OCI-LY1 (cell line): ENCODE measurements at regions not wholly inside any gene's neighbourhood (a gene's known extent, or its start where the extent isn't known, plus 50 kb on each side); places are given as distances from the start of the nearest gene placed in this dataset.

ENCODE experiments used
- CTCF ChIP-seq: fragments of 200-600 bp; sonication (generic), shearing (Covaris generic); IDR thresholded peaks from 2 replicates; pipeline ENCODE4 v1.5.1; 2017; ENCODE audit warnings: mild to moderate bottlenecking, antibody characterized with exemption, low read length, moderate library complexity, mixed read lengths
- EZH2 ChIP-seq: fragments of 200-600 bp; sonication (generic), shearing (Covaris generic); IDR thresholded peaks from 2 replicates; pipeline ENCODE4 v1.8.0; 2017; ENCODE audit warnings: borderline replicate concordance, mixed run types, mild to moderate bottlenecking, antibody characterized with exemption, low read length, moderate library complexity, mixed read lengths

GRCh38 chr20:48139262-48140041 is 354.2 kb upstream of the SULF2 start:
- TF ChIP-seq CTCF (no peak), EZH2 (no peak)
